Ascending aorta (tissue), 2 donors: ENCODE measurements at regions not wholly inside any gene's neighbourhood (a gene's known extent, or its start where the extent isn't known, plus 50 kb on each side); places are given as distances from the start of the nearest gene placed in this dataset.
"Not testable (repeated sequence)": the region's sequence is repeated elsewhere in the genome, so short reads cannot be mapped to it uniquely, and the experiment has no call there.

ENCODE experiments used
- DNase-seq, 2 donors: peaks; one replicate each; pipeline ENCODE4 v3.0.0-alpha.2; 2019; ENCODE audit warnings: low spot score in 2 of 2
- H3K27ac ChIP-seq, 2 donors: fragments of 200-600 bp; sonication (generic); one replicate each; pipeline ENCODE4 v1.5.1; 2016 to 2017; ENCODE audit warnings: mild to moderate bottlenecking in 1 of 2
- H3K27me3 ChIP-seq: fragments of 200-600 bp; sonication (generic); one replicate; pipeline ENCODE4 v1.5.1; 2017
- H3K36me3 ChIP-seq, 2 donors: fragments of 200-600 bp; sonication (generic); one replicate each; pipeline ENCODE4 v1.5.1; 2016
- H3K4me1 ChIP-seq, 2 donors: fragments of 200-600 bp; sonication (generic); one replicate each; pipeline ENCODE4 v1.5.1; 2016 to 2017; ENCODE audit warnings: mild to moderate bottlenecking in 1 of 2
- H3K4me3 ChIP-seq, 2 donors: fragments of 200-600 bp; sonication (generic); one replicate each; pipeline ENCODE4 v1.5.1; 2016 to 2017; ENCODE audit warnings: mild to moderate bottlenecking in 1 of 2
- H3K9me3 ChIP-seq, 2 donors: fragments of 200-600 bp; sonication (generic); one replicate each; pipeline ENCODE4 v1.5.1; 2016
- intact Hi-C: fragments of 100-400 bp; cut with DNase I; formaldehyde crosslinking; loops from one replicate; pipeline ENCODE4 v1.15.1; 2023
- TF ChIP-seq, protein P1 (sequence below), 3 experiments: fragments of 200-600 bp in 2 of 3; fragments of 450-650 bp in 1 of 3; sonication (generic) in 2 of 3; IDR thresholded peaks; one replicate each; pipeline ENCODE4 v1.5.1; 2016 to 2019; ENCODE audit warnings: antibody characterized with exemption in 3 of 3, mild to moderate bottlenecking in 1 of 3, moderate library complexity in 1 of 3

- intact Hi-C loops, result no loop called here
- Histone ChIP-seq H3K27ac (no peak overlapping the region), H3K36me3 (no peaks in the 10 kb centered on the region), H3K4me3 (no peak overlapping the region), H3K27me3 (no peaks in the 10 kb centered on the region), H3K4me1 (no peaks in the 10 kb centered on the region), H3K9me3 (no peaks in the 10 kb centered on the region)
- DNase-seq, result no peak
- TF ChIP-seq, protein P1, sequence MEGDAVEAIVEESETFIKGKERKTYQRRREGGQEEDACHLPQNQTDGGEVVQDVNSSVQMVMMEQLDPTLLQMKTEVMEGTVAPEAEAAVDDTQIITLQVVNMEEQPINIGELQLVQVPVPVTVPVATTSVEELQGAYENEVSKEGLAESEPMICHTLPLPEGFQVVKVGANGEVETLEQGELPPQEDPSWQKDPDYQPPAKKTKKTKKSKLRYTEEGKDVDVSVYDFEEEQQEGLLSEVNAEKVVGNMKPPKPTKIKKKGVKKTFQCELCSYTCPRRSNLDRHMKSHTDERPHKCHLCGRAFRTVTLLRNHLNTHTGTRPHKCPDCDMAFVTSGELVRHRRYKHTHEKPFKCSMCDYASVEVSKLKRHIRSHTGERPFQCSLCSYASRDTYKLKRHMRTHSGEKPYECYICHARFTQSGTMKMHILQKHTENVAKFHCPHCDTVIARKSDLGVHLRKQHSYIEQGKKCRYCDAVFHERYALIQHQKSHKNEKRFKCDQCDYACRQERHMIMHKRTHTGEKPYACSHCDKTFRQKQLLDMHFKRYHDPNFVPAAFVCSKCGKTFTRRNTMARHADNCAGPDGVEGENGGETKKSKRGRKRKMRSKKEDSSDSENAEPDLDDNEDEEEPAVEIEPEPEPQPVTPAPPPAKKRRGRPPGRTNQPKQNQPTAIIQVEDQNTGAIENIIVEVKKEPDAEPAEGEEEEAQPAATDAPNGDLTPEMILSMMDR (IDR thresholded peaks at IDR 0.05), result no peak
These were observed 142.2 kb upstream of the C11orf58 start for GRCh38 chr11:16596231-16596630.

DNA sequence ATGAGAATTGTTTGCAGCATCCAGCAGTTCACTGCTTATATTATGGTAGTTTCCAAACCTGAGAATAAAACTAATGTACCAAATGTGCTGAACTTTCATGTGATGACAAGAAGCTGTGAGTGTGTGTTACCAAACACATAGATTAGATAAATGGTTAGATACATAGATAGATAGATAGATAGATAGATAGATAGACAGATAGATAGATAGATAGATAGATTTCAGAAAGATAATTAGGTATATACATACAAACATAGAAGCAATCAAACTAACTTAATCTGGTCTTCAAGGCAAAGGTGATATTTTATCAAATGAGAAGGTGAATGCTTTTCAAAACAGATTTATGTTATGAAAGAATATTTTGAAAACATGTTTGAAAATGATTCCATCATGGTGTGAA is 147.3 kb upstream of the C11orf58 start:
- Histone ChIP-seq H3K9me3 (no peaks in the 10 kb centered on the region), H3K4me1 (no peaks in the 10 kb centered on the region), H3K27me3 (no peaks in the 10 kb centered on the region), H3K36me3 (no peaks in the 10 kb centered on the region), H3K27ac (no peak overlapping the region), H3K4me3 (no peak overlapping the region)
- no peak for DNase-seq
- intact Hi-C loops, result no loop called here
- TF ChIP-seq, protein P1 (IDR thresholded peaks at IDR 0.05), result no peak

- H3K4me3 ChIP-seq, result no peak overlapping the region
- no peaks in the 10 kb centered on the region for H3K36me3 ChIP-seq
- no peaks in the 10 kb centered on the region for H3K27me3 ChIP-seq
- no peaks in the 10 kb centered on the region for H3K4me1 ChIP-seq
- intact Hi-C loops, result no loop called here
- TF ChIP-seq, protein P1 (IDR thresholded peaks at IDR 0.05), result no peak
- no peak for DNase-seq
- H3K27ac ChIP-seq, result no peak overlapping the region
- no peaks in the 10 kb centered on the region for H3K9me3 ChIP-seq
These were observed 150.8 kb upstream of the C11orf58 start for GRCh38 chr11:16587670-16588069.

- DNase-seq, result no peak
- no peaks in the 10 kb centered on the region for H3K9me3 ChIP-seq
- no peak overlapping the region for H3K4me3 ChIP-seq
- H3K27ac ChIP-seq, result no peak overlapping the region
- H3K27me3 ChIP-seq, result no peaks in the 10 kb centered on the region
- H3K36me3 ChIP-seq, result no peaks in the 10 kb centered on the region
- intact Hi-C loops, result no loop called here
- TF ChIP-seq, protein P1 (IDR thresholded peaks at IDR 0.05), result no peak
- no peaks in the 10 kb centered on the region for H3K4me1 ChIP-seq
These were observed 153.9 kb upstream of the C11orf58 start for GRCh38 chr11:16584569-16584968.

GRCh38 chr11:16581078-16581477 is 157.4 kb upstream of the C11orf58 start:
- H3K36me3 ChIP-seq, H3K4me3 ChIP-seq, H3K9me3 ChIP-seq, DNase-seq, H3K27ac ChIP-seq, intact Hi-C loops, H3K4me1 ChIP-seq, H3K27me3 ChIP-seq: not testable (repeated sequence)

DNA sequence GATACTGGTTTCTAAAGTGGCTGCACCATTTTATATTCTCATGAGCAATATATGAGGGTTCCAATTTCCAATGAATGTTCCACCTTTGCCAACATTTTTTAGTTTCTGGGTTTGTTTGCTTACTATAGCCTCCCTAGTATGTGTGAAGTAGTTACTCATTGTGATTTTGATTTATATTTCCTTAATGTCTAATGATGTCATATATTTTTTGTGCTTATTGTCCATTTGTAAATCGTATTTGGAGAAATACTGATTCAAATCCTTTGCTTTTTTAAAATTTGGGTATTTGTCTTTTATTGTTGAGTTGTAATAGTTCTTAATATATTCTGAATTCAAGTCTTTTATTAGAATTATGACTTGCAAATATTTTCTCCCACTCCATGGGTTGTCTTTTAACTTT is 161.0 kb upstream of the C11orf58 start:
- TF ChIP-seq, protein P1 (IDR thresholded peaks at IDR 0.05), result no peak
- no peak overlapping the region for H3K27ac ChIP-seq

GRCh38 chr11:16574889-16575288 is 163.6 kb upstream of the C11orf58 start:
- H3K4me3 ChIP-seq, H3K9me3 ChIP-seq, H3K4me1 ChIP-seq, DNase-seq, intact Hi-C loops, H3K27ac ChIP-seq, H3K36me3 ChIP-seq, H3K27me3 ChIP-seq: not testable (repeated sequence)

More for the DNA sequence above, 161.0 kb upstream of the C11orf58 start:
- DNase-seq, result no peak
- Histone ChIP-seq H3K36me3 (no peaks in the 10 kb centered on the region), H3K4me3 (no peak overlapping the region), H3K4me1 (no peaks in the 10 kb centered on the region), H3K9me3 (no peaks in the 10 kb centered on the region), H3K27me3 (no peaks in the 10 kb centered on the region)
- intact Hi-C loops, result no loop called here
